Right atrium auricular region (tissue), 2 donors: ENCODE measurements at regions not wholly inside any gene's neighbourhood (a gene's known extent, or its start where the extent isn't known, plus 50 kb on each side); places are given as distances from the start of the nearest gene placed in this dataset.
A peak's percentile ranks its signal among the peaks of the same experiment; 100 is the strongest.

ENCODE experiments used
- DNase-seq: peaks from one replicate; pipeline ENCODE4 v3.0.0-alpha.2; 2019; ENCODE audit warnings: low spot score
- H3K27ac ChIP-seq, 2 donors: fragments of 200-600 bp; sonication (generic); 1 replicate in 1 of 2; 2 replicates in 1 of 2; pipeline ENCODE4 v1.5.1; 2016 to 2019
- H3K27me3 ChIP-seq, 2 donors: fragments of 200-600 bp; sonication (generic); one replicate each; pipeline versions ENCODE4 v1.5.1 to v1.6.0; 2017 to 2019
- H3K36me3 ChIP-seq: fragments of 200-600 bp; sonication (generic); one replicate; pipeline ENCODE4 v1.5.1; 2016
- H3K4me1 ChIP-seq, 2 donors: fragments of 200-600 bp; sonication (generic); one replicate each; pipeline versions ENCODE4 v1.5.1 to v1.6.0; 2017 to 2019
- H3K4me3 ChIP-seq, 2 donors: fragments of 200-600 bp; sonication (generic); 1 replicate in 1 of 2; 2 replicates in 1 of 2; pipeline ENCODE4 v1.5.1; 2017 to 2019; ENCODE audit warnings: mild to moderate bottlenecking in 1 of 2, moderate library complexity in 1 of 2
- H3K9me3 ChIP-seq, 2 donors: fragments of 200-600 bp; sonication (generic); one replicate each; pipeline ENCODE4 v1.5.1; 2019
- TF ChIP-seq, protein P1 (sequence below), 2 donors: fragments of 200-600 bp; sonication (generic); IDR thresholded peaks; one replicate each; pipeline ENCODE4 v1.5.1; 2019; ENCODE audit warnings: antibody characterized with exemption in 2 of 2

GRCh38 chr2:217075268-217076057 is 215.6 kb upstream of the TNP1 start:
- peak; percentile 75 for DNase-seq

GRCh38 chr2:217074576-217075255 is 214.9 kb upstream of the TNP1 start:
- H3K27ac ChIP-seq: peak overlapping the region; percentile 52 to 70
- DNase-seq: no peak

More at GRCh38 chr2:217075268-217076057, 215.6 kb upstream of the TNP1 start:
- Histone ChIP-seq H3K4me1 (peaks cover 0 to 20% of the 10 kb centered on the region in 2 donors), H3K27me3 (no peaks in the 10 kb centered on the region), H3K36me3 (no peaks in the 10 kb centered on the region), H3K27ac (peak overlapping the region; percentile 52 to 70), H3K9me3 (no peaks in the 10 kb centered on the region), H3K4me3 (no peak overlapping the region)
- TF ChIP-seq, protein P1, sequence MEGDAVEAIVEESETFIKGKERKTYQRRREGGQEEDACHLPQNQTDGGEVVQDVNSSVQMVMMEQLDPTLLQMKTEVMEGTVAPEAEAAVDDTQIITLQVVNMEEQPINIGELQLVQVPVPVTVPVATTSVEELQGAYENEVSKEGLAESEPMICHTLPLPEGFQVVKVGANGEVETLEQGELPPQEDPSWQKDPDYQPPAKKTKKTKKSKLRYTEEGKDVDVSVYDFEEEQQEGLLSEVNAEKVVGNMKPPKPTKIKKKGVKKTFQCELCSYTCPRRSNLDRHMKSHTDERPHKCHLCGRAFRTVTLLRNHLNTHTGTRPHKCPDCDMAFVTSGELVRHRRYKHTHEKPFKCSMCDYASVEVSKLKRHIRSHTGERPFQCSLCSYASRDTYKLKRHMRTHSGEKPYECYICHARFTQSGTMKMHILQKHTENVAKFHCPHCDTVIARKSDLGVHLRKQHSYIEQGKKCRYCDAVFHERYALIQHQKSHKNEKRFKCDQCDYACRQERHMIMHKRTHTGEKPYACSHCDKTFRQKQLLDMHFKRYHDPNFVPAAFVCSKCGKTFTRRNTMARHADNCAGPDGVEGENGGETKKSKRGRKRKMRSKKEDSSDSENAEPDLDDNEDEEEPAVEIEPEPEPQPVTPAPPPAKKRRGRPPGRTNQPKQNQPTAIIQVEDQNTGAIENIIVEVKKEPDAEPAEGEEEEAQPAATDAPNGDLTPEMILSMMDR (IDR thresholded peaks at IDR 0.05): no peak

DNA sequence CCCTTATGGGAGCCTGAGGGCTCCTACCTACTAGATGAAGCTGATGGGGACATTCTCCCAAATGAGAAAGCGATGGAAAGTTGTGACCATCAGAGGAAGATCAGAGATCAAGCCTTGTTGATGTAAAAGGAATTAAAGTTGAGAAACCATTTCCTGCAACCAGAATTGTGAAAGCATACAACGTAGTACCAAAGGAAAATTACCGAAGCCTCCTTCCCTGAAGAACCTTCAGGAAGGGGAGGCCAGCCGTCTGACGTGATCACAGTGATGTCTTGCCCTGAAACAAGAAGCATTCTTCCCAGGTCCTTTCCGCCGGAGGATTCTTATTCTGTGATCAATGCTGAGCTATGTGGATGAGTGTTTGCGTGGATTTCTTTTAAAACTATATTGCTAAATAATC is 211.6 kb upstream of the TNP1 start:
- TF ChIP-seq, protein P1 (IDR thresholded peaks at IDR 0.05): no peak
- Histone ChIP-seq H3K27ac (no peak overlapping the region), H3K36me3 (no peaks in the 10 kb centered on the region), H3K27me3 (no peaks in the 10 kb centered on the region), H3K9me3 (no peaks in the 10 kb centered on the region), H3K4me1 (peaks cover 0 to 20% of the 10 kb centered on the region in 2 donors), H3K4me3 (no peak overlapping the region)
- DNase-seq: no peak

More at GRCh38 chr2:217074576-217075255, 214.9 kb upstream of the TNP1 start:
- Histone ChIP-seq H3K36me3 (no peaks in the 10 kb centered on the region), H3K4me3 (no peak overlapping the region), H3K9me3 (no peaks in the 10 kb centered on the region), H3K27me3 (no peaks in the 10 kb centered on the region), H3K4me1 (peaks cover 0 to 20% of the 10 kb centered on the region in 2 donors)
- TF ChIP-seq, protein P1 (IDR thresholded peaks at IDR 0.05): no peak

DNA sequence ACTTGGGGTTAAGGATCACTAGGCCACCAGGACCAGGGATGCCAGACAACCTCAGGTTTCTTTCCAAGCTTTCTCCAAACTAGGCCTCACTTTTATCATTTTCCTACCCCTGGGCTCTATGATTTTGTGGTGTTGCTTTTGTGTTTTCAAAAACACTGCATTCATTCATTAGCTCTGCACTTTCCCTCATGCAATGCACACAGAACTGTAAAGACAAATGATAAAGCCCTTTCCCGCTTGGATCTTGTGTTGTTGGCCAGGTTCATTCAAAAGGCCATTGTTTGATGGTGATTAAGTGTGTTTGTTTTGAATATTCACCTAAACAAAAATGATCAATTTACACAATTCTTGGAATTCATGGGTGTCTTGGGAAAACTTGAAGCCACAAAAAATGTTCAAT is 210.7 kb upstream of the TNP1 start:
- no peak overlapping the region for H3K4me3 ChIP-seq
- no peaks in the 10 kb centered on the region for H3K36me3 ChIP-seq
- no peak overlapping the region for H3K27ac ChIP-seq
- H3K27me3 ChIP-seq: no peaks in the 10 kb centered on the region
- no peaks in the 10 kb centered on the region for H3K9me3 ChIP-seq
- TF ChIP-seq, protein P1 (IDR thresholded peaks at IDR 0.05): no peak
- H3K4me1 ChIP-seq: peaks cover 0 to 14% of the 10 kb centered on the region in 2 donors
- no peak for DNase-seq

DNA sequence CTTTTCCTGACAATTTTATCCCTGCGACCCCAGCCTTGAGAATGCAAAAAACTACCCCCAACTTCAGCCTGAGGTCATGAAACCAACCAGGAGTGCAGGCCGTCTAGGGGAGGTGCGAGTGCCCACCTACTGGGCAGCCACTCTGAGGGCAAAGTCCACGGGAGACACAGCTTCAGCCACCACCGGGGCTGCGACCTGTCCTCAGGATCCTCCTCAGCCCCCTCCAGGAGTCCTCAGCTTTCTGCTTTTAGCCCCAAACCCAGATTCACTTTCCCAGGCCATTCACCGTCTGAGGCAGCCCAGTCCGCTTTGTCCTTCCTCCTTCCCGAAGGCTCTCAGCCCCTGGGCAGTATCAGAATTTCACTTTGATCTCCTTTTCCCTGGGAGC is 210.2 kb upstream of the TNP1 start:
- no peaks in the 10 kb centered on the region for H3K36me3 ChIP-seq

More for the DNA sequence above, 210.2 kb upstream of the TNP1 start:
- Histone ChIP-seq H3K4me3 (no peak overlapping the region), H3K27me3 (no peaks in the 10 kb centered on the region), H3K4me1 (peaks cover 0 to 11% of the 10 kb centered on the region in 2 donors), H3K27ac (no peak overlapping the region), H3K9me3 (no peaks in the 10 kb centered on the region)
- DNase-seq: no peak
- TF ChIP-seq, protein P1 (IDR thresholded peaks at IDR 0.05): no peak
